ENCODE measurements at regions not wholly inside any gene's neighbourhood (a gene's known extent, or its start where the extent isn't known, plus 50 kb on each side); places are given as distances from the start of the nearest gene placed in this dataset.
A peak's percentile ranks its signal among the peaks of the same experiment; 100 is the strongest.

DNA sequence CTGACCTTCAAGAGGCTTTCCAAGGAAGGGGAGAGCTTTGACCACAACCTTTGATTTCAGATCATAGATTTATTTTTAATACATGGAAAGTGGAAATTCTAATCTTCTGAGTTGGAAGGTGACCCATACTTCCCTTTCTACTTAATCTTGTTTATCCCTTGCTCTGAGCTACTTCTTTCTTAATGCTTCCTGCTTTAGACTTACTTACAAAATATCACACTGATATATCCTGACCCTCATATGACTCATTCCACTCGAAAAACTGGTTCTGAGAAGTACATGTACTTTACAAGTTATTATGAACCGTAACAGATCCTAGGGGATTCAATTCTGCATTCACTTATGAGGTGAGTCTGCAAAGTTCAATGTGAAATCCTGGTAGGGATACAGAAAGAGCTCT, 76.2 kb upstream of the IRS2 start:
- WGBS, 2 experiments (ENCODE audit: insufficient coverage in 1 of 2, insufficient read length in 1 of 2): 85 to 92% methylated on average over 2 of the region's 2 CpGs
- Histone ChIP-seq H3K27ac (ENCODE audit: low read depth, low read length) (no peak overlapping the region), H3K4me1 (ENCODE audit: control insufficient read depth, insufficient read depth, low read length) (no peaks in the 10 kb centered on the region), H3K36me3 (ENCODE audit: control insufficient read depth, insufficient read depth, low read length) (no peaks in the 10 kb centered on the region), H3K9me3 (ENCODE audit: control insufficient read depth, low read length) (no peaks in the 10 kb centered on the region), H3K4me3 (ENCODE audit: low read length) (no peak overlapping the region), H3K9ac (ENCODE audit: extremely low read depth, low read length, poor library complexity, severe bottlenecking) (no peak overlapping the region), H3K27me3 (ENCODE audit: control insufficient read depth, insufficient read depth, low read length, poor library complexity, severe bottlenecking) (no peaks in the 10 kb centered on the region)
- TF ChIP-seq, protein P1, sequence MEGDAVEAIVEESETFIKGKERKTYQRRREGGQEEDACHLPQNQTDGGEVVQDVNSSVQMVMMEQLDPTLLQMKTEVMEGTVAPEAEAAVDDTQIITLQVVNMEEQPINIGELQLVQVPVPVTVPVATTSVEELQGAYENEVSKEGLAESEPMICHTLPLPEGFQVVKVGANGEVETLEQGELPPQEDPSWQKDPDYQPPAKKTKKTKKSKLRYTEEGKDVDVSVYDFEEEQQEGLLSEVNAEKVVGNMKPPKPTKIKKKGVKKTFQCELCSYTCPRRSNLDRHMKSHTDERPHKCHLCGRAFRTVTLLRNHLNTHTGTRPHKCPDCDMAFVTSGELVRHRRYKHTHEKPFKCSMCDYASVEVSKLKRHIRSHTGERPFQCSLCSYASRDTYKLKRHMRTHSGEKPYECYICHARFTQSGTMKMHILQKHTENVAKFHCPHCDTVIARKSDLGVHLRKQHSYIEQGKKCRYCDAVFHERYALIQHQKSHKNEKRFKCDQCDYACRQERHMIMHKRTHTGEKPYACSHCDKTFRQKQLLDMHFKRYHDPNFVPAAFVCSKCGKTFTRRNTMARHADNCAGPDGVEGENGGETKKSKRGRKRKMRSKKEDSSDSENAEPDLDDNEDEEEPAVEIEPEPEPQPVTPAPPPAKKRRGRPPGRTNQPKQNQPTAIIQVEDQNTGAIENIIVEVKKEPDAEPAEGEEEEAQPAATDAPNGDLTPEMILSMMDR (conservative IDR thresholded peaks at IDR 0.05): no peak
- no peak for DNase-seq
- Mint-ChIP-seq H3K4me3 (no peak overlapping the region), H3K27ac (no peak overlapping the region), H3K27me3 (ENCODE audit: insufficient read depth) (peaks cover 5% of the 10 kb centered on the region), H3K9me3 (no peaks in the 10 kb centered on the region), H3K36me3 (ENCODE audit: low read depth) (no peaks in the 10 kb centered on the region), H3K4me1 (no peaks in the 10 kb centered on the region)

DNA sequence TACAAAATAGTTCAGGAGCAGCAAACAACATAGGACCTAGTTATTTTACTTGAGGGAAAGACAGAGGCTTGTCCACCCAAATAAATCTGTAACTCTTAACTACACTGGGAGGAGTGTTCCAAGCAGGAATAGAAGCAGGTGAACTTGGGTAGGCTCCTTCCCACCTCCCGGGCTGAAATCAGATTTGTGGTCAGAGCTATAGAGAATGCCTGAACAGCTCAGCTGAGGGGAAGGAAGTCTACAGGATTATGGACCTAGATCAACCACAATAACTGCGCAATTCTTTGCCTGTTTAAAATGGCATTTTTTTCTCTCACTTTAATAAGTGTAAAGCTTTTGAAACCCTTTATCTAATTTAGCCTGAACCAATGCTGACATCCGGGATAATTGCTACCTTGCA, 73.5 kb upstream of the IRS2 start:
- no peaks in the 10 kb centered on the region for H3K36me3 Mint-ChIP-seq (ENCODE audit: low read depth)
- Histone ChIP-seq H3K27ac (ENCODE audit: low read depth, low read length) (no peak overlapping the region), H3K9me3 (ENCODE audit: control insufficient read depth, low read length) (no peaks in the 10 kb centered on the region), H3K27me3 (ENCODE audit: control insufficient read depth, insufficient read depth, low read length, poor library complexity, severe bottlenecking) (no peaks in the 10 kb centered on the region), H3K36me3 (ENCODE audit: control insufficient read depth, insufficient read depth, low read length) (no peaks in the 10 kb centered on the region), H3K4me1 (ENCODE audit: control insufficient read depth, insufficient read depth, low read length) (no peaks in the 10 kb centered on the region), H3K4me3 (ENCODE audit: low read length) (no peak overlapping the region), H3K9ac (ENCODE audit: extremely low read depth, low read length, poor library complexity, severe bottlenecking) (no peak overlapping the region)
- DNase-seq: no peak
- no peaks in the 10 kb centered on the region for H3K9me3 Mint-ChIP-seq
- no peak overlapping the region for H3K4me3 Mint-ChIP-seq
- H3K27me3 Mint-ChIP-seq (ENCODE audit: insufficient read depth): no peaks in the 10 kb centered on the region
- H3K27ac Mint-ChIP-seq: no peak overlapping the region
- H3K4me1 Mint-ChIP-seq: no peaks in the 10 kb centered on the region
- TF ChIP-seq, protein P1 (conservative IDR thresholded peaks at IDR 0.05): no peak
- 85 to 93% methylated on average over 3 of the region's 3 CpGs for WGBS, 2 experiments (ENCODE audit: insufficient coverage in 1 of 2, insufficient read length in 1 of 2)

DNA sequence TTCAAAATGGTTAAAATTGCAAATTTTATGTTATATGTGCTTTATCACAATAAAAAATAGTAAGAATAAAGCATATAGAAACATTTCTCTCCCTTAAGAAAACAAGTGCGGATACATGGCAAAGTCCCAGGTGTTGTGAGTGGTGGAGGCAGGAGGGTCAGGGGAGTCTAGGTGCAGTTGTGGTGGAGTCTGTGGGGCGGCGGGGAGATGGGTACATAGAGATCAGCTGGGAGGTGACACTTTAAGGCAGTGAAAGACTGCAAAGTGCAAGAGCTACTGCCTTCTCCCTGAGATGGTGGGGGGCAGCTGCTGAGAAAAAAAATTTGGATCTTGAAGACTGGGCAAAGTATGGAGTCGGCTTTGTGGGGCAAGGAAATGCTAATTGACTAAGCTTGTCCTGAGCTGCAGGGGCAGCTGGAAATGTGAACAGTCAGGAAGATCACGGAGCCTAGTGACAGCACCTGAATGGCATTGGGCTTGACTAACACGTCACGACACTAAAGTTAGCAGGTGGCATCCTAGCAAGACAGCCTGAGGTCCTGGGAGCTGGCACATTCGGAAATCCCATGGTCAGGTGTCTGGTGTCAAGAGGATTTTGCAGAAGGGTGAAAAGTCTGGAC, 72.9 kb upstream of the IRS2 start:
- H3K9me3 Mint-ChIP-seq: no peaks in the 10 kb centered on the region
- 89 to 95% methylated on average over 5 to 8 of the region's 8 CpGs for WGBS, 2 experiments (ENCODE audit: insufficient coverage in 1 of 2, insufficient read length in 1 of 2)
- H3K27me3 Mint-ChIP-seq (ENCODE audit: insufficient read depth): no peaks in the 10 kb centered on the region
- no peaks in the 10 kb centered on the region for H3K4me1 Mint-ChIP-seq
- no peaks in the 10 kb centered on the region for H3K27me3 ChIP-seq (ENCODE audit: control insufficient read depth, insufficient read depth, low read length, poor library complexity, severe bottlenecking)
- H3K27ac ChIP-seq (ENCODE audit: low read depth, low read length): no peak overlapping the region
- no peaks in the 10 kb centered on the region for H3K9me3 ChIP-seq (ENCODE audit: control insufficient read depth, low read length)
- DNase-seq: peak; percentile 43
- no peak overlapping the region for H3K9ac ChIP-seq (ENCODE audit: extremely low read depth, low read length, poor library complexity, severe bottlenecking)
- TF ChIP-seq, protein P1 (conservative IDR thresholded peaks at IDR 0.05): no peak
- H3K36me3 ChIP-seq (ENCODE audit: control insufficient read depth, insufficient read depth, low read length): no peaks in the 10 kb centered on the region
- no peaks in the 10 kb centered on the region for H3K4me1 ChIP-seq (ENCODE audit: control insufficient read depth, insufficient read depth, low read length)
- H3K4me3 Mint-ChIP-seq: no peak overlapping the region
- H3K4me3 ChIP-seq (ENCODE audit: low read length): no peak overlapping the region
- H3K27ac Mint-ChIP-seq: no peak overlapping the region
- H3K36me3 Mint-ChIP-seq (ENCODE audit: low read depth): no peaks in the 10 kb centered on the region
